Hypothalamus (tissue), 51 donors: ENCODE measurements at regions not wholly inside any gene's neighbourhood (a gene's known extent, or its start where the extent isn't known, plus 50 kb on each side); places are given as distances from the start of the nearest gene placed in this dataset.
"Not testable (repeated sequence)": the region's sequence is repeated elsewhere in the genome, so short reads cannot be mapped to it uniquely, and the experiment has no call there.

Experiments
- DNase-seq, 51 donors: peaks; one replicate each; lab custom pipeline; 2025; lab: John Stamatoyannopoulos, UW

DNA sequence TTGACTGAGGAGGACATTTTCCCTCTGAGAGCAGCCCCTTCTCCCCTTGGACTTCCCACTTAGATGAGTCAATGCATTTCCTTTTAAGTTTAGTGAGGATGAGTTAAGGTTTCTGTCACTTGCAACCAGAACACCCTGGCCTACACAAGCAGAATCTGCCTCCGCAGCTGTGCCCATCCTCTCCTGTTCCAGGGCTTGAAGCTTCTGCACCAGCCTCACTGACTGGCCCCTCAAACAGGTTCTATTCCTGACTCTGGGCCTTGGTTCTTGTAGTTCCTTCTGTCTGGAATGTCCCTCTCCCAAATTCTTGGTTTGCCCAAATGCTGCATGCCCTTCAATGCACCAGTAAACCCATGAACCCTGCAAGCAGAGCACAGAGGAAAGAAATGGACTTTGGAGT is 394.4 kb downstream of the PTPRU start:
- no peak for DNase-seq

DNA sequence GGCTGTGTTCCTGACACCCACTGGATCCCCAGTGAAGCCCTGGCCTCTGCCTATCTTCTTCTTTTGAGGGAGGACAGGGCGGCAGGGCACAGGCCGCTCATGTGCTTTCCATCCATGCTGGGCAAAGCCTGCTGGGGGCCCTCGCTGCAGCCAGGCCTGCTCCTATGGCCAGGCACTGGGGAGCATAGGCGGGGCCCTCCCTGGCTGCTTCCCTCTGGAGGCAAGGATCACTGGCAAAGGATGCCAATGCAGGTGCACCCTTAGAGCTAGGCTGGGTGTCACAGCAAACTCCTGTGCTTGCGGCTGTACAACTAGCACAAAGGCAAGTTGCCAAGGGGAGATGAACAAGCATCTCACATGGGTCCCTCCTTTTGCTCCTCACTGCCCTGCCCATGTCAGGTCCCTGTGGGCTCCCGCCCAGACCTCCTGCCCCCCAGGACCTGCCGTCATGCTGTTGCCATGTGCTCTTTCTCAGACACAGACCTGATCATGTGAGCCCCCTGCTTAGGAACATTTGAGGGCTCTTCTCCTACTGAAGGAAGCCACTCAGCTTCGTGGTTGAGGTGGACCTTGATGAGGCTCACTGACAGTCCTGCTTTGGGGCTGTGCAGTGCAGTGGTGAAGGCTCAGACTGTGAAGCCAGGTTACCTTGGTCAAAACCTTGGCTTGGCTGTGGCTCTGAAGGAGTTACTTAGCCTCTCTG is 393.6 kb downstream of the PTPRU start:
- no peak for DNase-seq

- no peak for DNase-seq
Observed at GRCh38 chr1:29629401-29629800, 393.1 kb downstream of the PTPRU start.

DNA sequence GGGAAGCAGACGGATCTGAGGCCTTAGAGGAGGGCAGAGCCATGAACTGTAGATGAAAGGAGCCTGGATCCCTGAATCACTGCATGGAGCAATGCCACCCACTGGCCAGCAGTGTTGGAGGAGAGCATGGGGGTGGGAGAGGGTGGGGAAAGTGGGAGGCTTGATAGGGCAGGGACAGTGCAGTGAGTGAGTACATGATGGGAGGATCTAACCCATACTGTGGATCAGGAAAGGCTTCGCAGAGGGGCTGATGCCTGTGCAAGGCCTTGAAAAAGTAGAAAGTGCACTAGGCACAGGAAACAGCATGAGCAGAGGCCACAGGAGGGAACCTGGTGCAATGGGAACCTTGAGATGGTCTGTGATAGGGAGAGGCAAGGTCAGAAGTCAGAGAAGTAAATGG is 391.9 kb downstream of the PTPRU start:
- no peak for DNase-seq

DNA sequence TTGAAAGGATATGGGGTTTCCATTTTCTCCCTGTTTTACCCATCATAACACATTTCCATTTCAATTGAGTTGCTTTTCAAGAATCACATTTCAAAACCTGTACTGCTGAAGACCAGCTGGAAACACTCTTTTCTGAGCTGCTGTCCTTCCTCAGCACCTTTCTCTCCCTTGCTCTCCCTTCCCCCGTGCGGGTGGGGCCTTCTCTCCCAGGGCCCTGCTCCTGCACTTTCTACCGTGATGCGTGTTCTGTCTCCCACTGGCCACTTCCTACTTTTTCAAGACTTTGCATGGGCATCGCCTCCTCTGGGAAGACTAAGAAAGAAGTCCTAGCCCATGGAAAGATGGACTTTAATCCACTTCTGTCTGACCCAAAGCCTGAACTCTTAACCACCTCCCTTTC is 390.4 kb downstream of the PTPRU start:
- no peak for DNase-seq

- DNase-seq: no peak
Observed at GRCh38 chr1:29626066-29626465, 389.7 kb downstream of the PTPRU start.

GRCh38 chr1:29625084-29625420 is 388.7 kb downstream of the PTPRU start:
- no peak for DNase-seq

DNA sequence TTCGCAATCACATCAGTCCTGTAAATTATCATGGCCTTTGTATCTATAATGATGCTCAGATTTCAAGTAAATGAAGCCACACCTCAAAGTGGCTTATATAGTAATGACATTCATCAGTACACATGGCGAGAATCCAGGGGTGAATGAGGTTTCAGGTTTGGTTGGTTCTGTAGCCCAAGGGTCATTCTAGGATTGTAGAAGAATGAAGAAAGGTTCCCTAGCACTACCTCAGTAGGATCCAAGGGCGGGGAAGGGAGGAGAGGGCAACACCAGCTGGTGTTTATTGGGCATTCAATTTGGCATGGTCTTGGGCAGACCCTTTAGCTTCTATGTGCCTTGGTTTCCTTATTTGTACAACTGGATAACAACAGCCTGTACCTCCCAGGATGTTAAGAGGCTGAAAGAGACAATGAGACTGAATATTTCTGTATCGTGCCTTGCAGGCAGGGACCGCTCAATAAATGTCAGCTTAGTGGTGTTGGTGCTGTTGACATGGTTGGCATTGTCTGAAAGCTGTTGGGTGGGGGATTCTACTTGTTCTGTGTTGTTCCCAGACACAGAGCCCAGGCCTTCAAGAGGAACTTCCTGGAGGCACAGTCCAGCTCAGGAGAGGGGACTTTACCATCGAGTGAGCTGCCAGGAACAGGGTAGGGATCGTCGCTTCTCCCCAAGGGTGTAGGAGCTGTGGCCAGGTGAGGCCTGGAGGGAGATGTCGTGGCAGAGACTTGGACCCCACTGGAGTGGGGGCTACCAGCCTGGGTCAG is 388.2 kb downstream of the PTPRU start:
- no peak for DNase-seq

DNA sequence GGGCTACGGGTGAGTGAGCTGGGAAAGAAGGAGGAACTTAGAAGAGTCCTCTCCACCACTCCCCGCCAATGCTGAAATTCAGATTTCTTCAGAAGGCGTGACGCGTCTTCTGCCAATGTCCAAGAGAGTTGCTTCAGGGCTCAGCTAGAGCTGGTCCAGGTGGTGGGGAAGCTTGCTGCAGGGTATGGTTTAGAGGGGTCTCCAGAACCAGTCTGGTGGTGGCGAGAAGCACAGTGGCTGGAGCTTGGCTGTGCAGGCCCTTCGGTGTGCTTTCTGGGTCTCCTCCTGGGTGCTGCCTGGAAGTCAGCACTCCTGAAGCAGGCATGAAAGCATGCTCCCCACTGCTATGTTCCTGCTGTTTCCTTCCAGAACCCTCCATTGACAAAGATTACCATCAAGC is 387.2 kb downstream of the PTPRU start:
- no peak for DNase-seq

GRCh38 chr1:29621826-29622435 is 385.6 kb downstream of the PTPRU start:
- DNase-seq: no peak

GRCh38 chr1:29620631-29621030 is 384.3 kb downstream of the PTPRU start:
- no peak for DNase-seq

DNA sequence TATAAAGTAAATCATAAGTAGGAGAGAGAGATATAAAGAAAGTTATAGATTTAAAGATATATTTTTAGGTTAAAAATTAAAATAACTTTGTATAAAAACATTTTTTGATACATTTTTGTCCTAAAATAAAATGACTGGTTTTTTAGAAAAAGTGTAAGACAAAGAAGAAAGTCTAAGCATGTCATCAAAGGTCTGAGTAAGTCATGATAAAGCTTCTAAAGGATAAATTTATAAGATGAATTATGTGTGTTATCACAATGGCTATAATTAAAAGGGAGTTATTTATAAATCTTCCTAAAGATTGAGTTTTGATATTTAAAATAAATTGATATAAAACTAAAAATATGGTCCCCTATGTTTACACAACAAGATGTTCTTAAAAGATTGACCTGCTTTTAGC is 370.9 kb downstream of the PTPRU start:
- DNase-seq: no peak

DNA sequence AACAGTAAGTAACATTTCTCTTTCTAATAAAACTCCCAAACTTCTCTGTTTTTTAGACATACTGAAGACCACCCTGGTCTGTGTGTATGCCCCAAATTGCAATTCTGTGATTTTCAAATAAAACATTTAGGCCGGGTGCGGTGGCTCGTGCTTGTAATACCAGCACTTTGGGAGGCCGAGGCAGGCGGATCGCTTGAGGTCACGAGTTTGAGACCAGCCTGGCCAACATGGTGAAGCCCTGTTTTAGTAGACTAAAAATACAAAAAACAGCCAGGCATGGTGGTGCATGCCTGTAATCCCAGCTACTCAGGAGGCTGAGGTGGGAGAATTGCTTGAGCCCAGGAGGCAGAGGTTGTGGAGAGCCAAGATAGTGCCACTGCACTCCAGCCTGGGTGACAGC is 368.5 kb downstream of the PTPRU start:
- DNase-seq: not testable (repeated sequence)

DNA sequence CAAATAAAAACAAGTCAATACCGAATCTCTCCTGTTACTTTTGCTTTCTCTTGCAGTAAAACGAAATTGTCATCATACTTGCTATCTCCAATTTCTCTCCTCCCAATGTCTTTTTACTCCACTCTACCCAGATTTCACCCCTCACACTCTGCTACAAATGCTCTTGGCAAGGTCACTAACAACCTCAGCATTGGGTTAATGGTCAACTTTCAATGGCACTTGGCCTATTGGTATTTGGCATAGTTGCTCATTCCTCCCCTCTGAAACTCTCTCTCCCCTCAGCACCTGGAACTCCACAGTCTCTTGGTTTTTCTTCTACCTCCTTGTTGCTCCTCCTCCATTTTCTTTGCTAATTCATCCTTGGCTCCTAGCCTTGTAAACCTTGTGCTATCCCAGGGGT is 367.3 kb downstream of the PTPRU start:
- no peak for DNase-seq

DNA sequence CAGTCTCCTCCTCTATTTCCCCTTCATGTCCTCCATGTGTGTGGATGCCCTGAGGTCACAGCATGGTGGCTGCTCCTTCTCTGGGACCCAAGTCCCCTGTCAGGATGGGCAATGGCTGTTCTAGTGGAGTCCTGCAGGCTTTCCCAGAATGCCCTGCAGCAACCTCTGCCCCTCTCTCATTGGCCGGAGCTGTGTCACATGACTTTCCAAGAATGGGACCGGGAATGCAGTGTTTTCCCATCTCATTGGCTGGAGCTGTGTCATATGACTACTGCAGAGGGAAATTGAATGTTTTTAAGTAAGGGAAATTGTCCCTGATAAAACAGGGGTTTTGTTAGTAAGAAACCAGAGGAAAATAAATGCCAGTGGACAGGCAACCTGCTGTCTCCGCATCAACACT is 365.9 kb downstream of the PTPRU start:
- no peak for DNase-seq

- DNase-seq: no peak
Observed at GRCh38 chr1:29601021-29601420, 364.7 kb downstream of the PTPRU start.

DNA sequence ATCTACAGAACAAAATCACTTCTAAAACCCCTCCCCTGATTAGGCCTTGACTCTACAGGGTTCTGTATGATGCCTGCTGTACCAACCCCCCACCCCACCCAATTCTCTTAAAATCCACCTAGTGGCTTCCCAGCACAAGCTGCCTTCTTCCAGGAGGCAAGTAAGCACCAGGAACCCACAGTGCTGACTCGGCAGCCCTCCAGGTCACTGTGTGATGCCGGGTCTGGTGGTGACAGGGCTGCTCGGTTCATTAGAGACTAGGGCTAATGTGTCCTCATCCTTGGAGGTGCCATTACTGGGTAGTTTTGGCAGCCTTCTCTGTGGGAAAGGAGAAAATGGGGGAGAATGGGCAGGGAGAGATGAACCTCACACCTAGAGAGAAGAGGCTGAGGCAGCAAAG is 363.5 kb downstream of the PTPRU start:
- DNase-seq: no peak

DNA sequence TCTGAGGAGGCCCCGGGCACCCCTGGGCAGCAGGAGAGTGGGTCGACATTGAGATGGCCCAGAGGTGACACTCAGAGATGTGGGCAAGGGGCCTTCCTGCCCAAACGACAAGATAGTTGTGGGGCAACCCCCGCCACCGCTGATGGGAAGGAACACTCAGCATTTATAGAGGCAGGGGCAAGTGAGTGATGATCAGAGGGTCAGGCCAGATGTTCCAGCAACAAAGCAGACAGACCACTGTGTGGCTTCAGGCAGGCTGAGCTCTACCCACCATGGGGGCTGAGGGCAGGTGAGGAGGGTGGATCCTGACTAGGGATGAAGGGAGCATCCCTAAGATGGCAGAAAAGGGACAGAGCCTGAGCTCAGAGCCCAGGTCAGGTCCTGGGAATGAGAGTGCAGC is 362.7 kb downstream of the PTPRU start:
- no peak for DNase-seq

- DNase-seq: no peak
Observed at GRCh38 chr1:29597861-29598260, 361.5 kb downstream of the PTPRU start.

- DNase-seq: no peak
Observed at GRCh38 chr1:29593601-29594382, 357.5 kb downstream of the PTPRU start.

- DNase-seq: no peak
Observed at GRCh38 chr1:29592731-29593130, 356.4 kb downstream of the PTPRU start.

DNA sequence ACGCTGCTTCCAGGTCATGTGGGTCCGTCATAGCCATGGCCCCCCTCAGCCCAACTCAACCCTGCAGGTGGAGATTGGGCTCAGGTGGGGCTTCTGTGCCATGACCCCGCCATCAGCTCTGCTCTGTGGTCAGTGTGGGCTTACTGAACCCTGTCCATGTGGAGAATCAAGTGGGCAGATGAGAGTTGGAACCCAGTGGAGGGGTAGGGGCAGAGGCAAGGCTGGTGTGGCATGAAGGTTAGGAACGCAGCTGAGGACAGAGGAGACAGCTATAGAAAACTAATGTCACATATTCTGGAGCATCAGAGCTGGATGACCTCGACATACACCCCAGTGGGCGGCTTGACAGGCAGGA is 355.9 kb downstream of the PTPRU start:
- no peak for DNase-seq
